ENCODE measurements at regions not wholly inside any gene's neighbourhood (a gene's known extent, or its start where the extent isn't known, plus 50 kb on each side); places are given as distances from the start of the nearest gene placed in this dataset.

- no peak for FAIRE-seq
- no peak for TF ChIP-seq POLR2A (IDR thresholded peaks at IDR 0.05; ENCODE audit: low read depth, low read length)
- no peak for DNase-seq (ENCODE audit: insufficient read length, low spot score)
These were observed 81.3 kb upstream of the DYNAP start for GRCh38 chr18:54509793-54510192.

GRCh38 chr18:54515149-54515548, 75.9 kb upstream of the DYNAP start:
- no peak for DNase-seq (ENCODE audit: insufficient read length, low spot score)
- FAIRE-seq: no peak
- no peak for TF ChIP-seq POLR2A (IDR thresholded peaks at IDR 0.05; ENCODE audit: low read depth, low read length)

DNA sequence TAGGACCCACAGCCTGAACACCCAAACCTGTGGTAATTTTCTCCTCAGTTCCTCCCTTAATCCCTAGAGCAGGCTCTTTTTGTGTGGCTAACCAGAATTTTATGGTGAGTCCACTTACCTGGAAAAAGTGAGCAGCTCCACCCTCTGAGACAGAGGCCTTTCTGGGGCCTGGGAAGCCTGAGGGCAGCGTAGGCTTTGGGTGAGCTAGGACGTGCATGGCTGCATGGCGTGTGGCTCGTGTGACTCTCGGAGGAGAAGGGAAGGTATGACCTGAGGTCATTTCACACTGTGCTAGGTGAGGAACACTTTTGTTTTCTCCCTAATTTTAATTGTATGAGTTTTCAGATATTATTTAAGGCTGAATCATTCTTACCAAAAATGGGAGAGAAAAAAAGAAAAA, 73.5 kb upstream of the DYNAP start:
- no peak for TF ChIP-seq POLR2A (IDR thresholded peaks at IDR 0.05; ENCODE audit: low read depth, low read length)
- DNase-seq (ENCODE audit: insufficient read length, low spot score) (no peak), FAIRE-seq (no peak)

GRCh38 chr18:54521846-54522245, 69.2 kb upstream of the DYNAP start:
- TF ChIP-seq POLR2A (IDR thresholded peaks at IDR 0.05; ENCODE audit: low read depth, low read length): no peak
- FAIRE-seq (no peak), DNase-seq (ENCODE audit: insufficient read length, low spot score) (no peak)

GRCh38 chr18:54528942-54529376, 62.1 kb upstream of the DYNAP start:
- no peak for DNase-seq (ENCODE audit: insufficient read length, low spot score)
- TF ChIP-seq POLR2A (IDR thresholded peaks at IDR 0.05; ENCODE audit: low read depth, low read length): no peak
- no peak for FAIRE-seq

GRCh38 chr18:54529444-54529843, 61.6 kb upstream of the DYNAP start:
- no peak for FAIRE-seq
- no peak for DNase-seq (ENCODE audit: insufficient read length, low spot score)
- TF ChIP-seq POLR2A (IDR thresholded peaks at IDR 0.05; ENCODE audit: low read depth, low read length): no peak

- DNase-seq (ENCODE audit: insufficient read length, low spot score) (no peak), FAIRE-seq (no peak)
- no peak for TF ChIP-seq POLR2A (IDR thresholded peaks at IDR 0.05; ENCODE audit: low read depth, low read length)
These were observed 60.8 kb upstream of the DYNAP start for GRCh38 chr18:54530285-54530684.

- DNase-seq (ENCODE audit: insufficient read length, low spot score): no peak
- no peak for FAIRE-seq
- TF ChIP-seq POLR2A (IDR thresholded peaks at IDR 0.05; ENCODE audit: low read depth, low read length): no peak
These were observed 59.5 kb upstream of the DYNAP start for GRCh38 chr18:54531402-54532065.

GRCh38 chr18:54532222-54532621, 58.8 kb upstream of the DYNAP start:
- no peak for TF ChIP-seq POLR2A (IDR thresholded peaks at IDR 0.05; ENCODE audit: low read depth, low read length)
- no peak for FAIRE-seq

GRCh38 chr18:54532962-54533361, 58.1 kb upstream of the DYNAP start:
- FAIRE-seq: no peak
- TF ChIP-seq POLR2A (IDR thresholded peaks at IDR 0.05; ENCODE audit: low read depth, low read length): no peak
- no peak for DNase-seq (ENCODE audit: insufficient read length, low spot score)

More at GRCh38 chr18:54532222-54532621, 58.8 kb upstream of the DYNAP start:
- no peak for DNase-seq (ENCODE audit: insufficient read length, low spot score)
